Adrenal gland (tissue), 9 donors: ENCODE measurements at regions not wholly inside any gene's neighbourhood (a gene's known extent, or its start where the extent isn't known, plus 50 kb on each side); places are given as distances from the start of the nearest gene placed in this dataset.

Experiments
- DNase-seq, 7 donors: peaks; one replicate each; pipeline ENCODE4 v3.0.0-alpha.2; 2019 to 2020
- H3K27ac ChIP-seq, 5 donors: fragments of 200-600 bp; sonication (generic) in 4 of 5; 1 replicate in 3 of 5; 2 replicates in 2 of 5; pipeline versions ENCODE4 v1.5.1 to v1.8.0; 2016 to 2020; ENCODE audit warnings: mild to moderate bottlenecking in 1 of 5
- H3K27me3 ChIP-seq: fragments of 200-600 bp; 2 replicates; pipeline ENCODE4 v1.8.0; 2021
- H3K36me3 ChIP-seq, 2 donors: fragments of 200-600 bp; replicated peaks in 1 of 2; 1 replicate in 1 of 2; 2 replicates in 1 of 2; pipeline versions ENCODE4 v1.5.1 to v1.8.0; 2018 to 2022
- H3K4me1 ChIP-seq, 2 donors: fragments of 200-600 bp; replicated peaks in 1 of 2; 1 replicate in 1 of 2; 2 replicates in 1 of 2; pipeline versions ENCODE4 v1.5.1 to v1.8.0; 2018 to 2021
- H3K4me3 ChIP-seq, 4 donors: fragments of 200-600 bp; sonication (generic) in 3 of 4; one replicate each; pipeline ENCODE4 v1.5.1; 2016 to 2018
- H3K9me3 ChIP-seq, 3 donors: fragments of 200-600 bp; sonication (generic) in 1 of 3; replicated peaks in 1 of 3; 1 replicate in 2 of 3; 2 replicates in 1 of 3; pipeline versions ENCODE4 v1.5.1 to v1.8.0; 2016 to 2021
- CTCF ChIP-seq, 6 experiments: fragments of 450-650 bp in 4 of 6; fragments of 200-600 bp in 2 of 6; sonication (generic) in 1 of 6; IDR thresholded peaks; 1 replicate in 5 of 6; 2 replicates in 1 of 6; pipeline versions ENCODE4 v1.5.1 to v1.8.0; 2016 to 2021; ENCODE audit warnings: antibody characterized with exemption in 6 of 6, mild to moderate bottlenecking in 2 of 6, moderate library complexity in 1 of 6
- POLR2A ChIP-seq, 2 donors: fragments of 450-650 bp; IDR thresholded peaks; one replicate each; pipeline ENCODE4 v1.6.1; 2017; ENCODE audit warnings: antibody characterized with exemption in 2 of 2, mild to moderate bottlenecking in 2 of 2, moderate library complexity in 1 of 2
- WGBS, 4 donors: extraction: QIAGEN DNeasy Blood & Tissue Kit in 2 of 4; methylation state at CpG; one replicate each; pipeline versions ENCODE4 v1.1.5 to v1.1.7; 2013 to 2017; 5-methylcytosine and 5-hydroxymethylcytosine counted together
- intact Hi-C, 2 donors: fragments of 100-400 bp; cut with DNase I; formaldehyde crosslinking; loops; one replicate each; pipeline versions ENCODE4 v1.14.1 to v1.15.0; 2022 to 2023
- donor health status: healthy with polysubstance abuse.
- donor health status: Bipolar disorder and iron deficiency.
- donor health status: DM: yes; HTN: yes; CAD: no.
- donor health status: DM: no; HTN: no; CAD: no.
- donor health status: DM: no; HTN: no; CAD: no.

DNA sequence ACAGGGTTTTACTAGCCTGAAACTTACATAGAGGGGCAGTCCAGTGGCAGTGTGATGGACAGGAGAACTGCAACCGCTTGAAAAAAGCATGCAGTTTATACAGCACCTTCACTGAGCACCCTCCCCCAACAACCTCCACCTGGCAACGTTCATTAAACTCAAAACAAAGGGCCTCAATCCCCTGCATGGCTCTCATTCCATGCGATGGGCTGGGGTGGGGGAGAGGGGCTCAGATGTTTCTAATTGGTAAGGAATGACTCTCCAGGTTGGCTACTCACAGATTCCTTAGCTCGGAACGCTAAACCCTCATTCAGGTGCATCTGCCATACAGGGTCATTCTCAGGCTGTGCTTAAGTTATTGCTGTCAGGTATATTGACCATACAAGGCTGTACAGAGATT is 80.9 kb upstream of the ITGA1 start:
- intact Hi-C loops, result no loop called here
- no peak for DNase-seq
- Histone ChIP-seq H3K27me3 (no peaks in the 10 kb centered on the region), H3K27ac (no peak overlapping the region), H3K36me3 (no peaks in the 10 kb centered on the region), H3K4me3 (no peak overlapping the region), H3K4me1 (peaks cover 11 to 31% of the 10 kb centered on the region in 2 donors), H3K9me3 (no peaks in the 10 kb centered on the region)
- WGBS, 4 donors, result 91 to 95% (median 94%) methylated on average over 5 of the region's 5 CpGs
- no peak for TF ChIP-seq CTCF (IDR thresholded peaks at IDR 0.05)
- no peak for TF ChIP-seq POLR2A (IDR thresholded peaks at IDR 0.05)

- DNase-seq, result no peak
- no peaks in the 10 kb centered on the region for H3K36me3 ChIP-seq
- H3K9me3 ChIP-seq, result no peaks in the 10 kb centered on the region
- no peak overlapping the region for H3K27ac ChIP-seq
- TF ChIP-seq CTCF (IDR thresholded peaks at IDR 0.05) (no peak), POLR2A (IDR thresholded peaks at IDR 0.05) (no peak)
- no peak overlapping the region for H3K4me3 ChIP-seq
- no peaks in the 10 kb centered on the region for H3K27me3 ChIP-seq
- intact Hi-C loops, result no loop called here
- 61 to 67% (median 63%) methylated on average over 2 of the region's 2 CpGs for WGBS, 4 donors
- H3K4me1 ChIP-seq, result peaks cover 11 to 31% of the 10 kb centered on the region in 2 donors
These were observed 80.1 kb upstream of the ITGA1 start for GRCh38 chr5:52707616-52708015.

GRCh38 chr5:52708463-52708862 is 79.3 kb upstream of the ITGA1 start:
- intact Hi-C loops, result no loop called here
- H3K36me3 ChIP-seq, result no peaks in the 10 kb centered on the region
- no peak for DNase-seq
- no peaks in the 10 kb centered on the region for H3K27me3 ChIP-seq
- WGBS, 4 donors, result 18 to 29% (median 24%) methylated on average over 1 of the region's 1 CpG
- no peak overlapping the region for H3K27ac ChIP-seq
- peaks cover 11 to 31% of the 10 kb centered on the region in 2 donors for H3K4me1 ChIP-seq
- H3K9me3 ChIP-seq, result no peaks in the 10 kb centered on the region
- TF ChIP-seq CTCF (IDR thresholded peaks at IDR 0.05) (no peak), POLR2A (IDR thresholded peaks at IDR 0.05) (no peak)
- H3K4me3 ChIP-seq, result no peak overlapping the region

- peak overlapping the region in 2 of 5 donors; percentile 7 to 67 for H3K27ac ChIP-seq
- H3K27me3 ChIP-seq, result no peaks in the 10 kb centered on the region
- no peak overlapping the region for H3K4me3 ChIP-seq
- intact Hi-C loops, result no loop called here
- WGBS, 4 donors, result 26 to 54% (median 41%) methylated on average over 6 of the region's 6 CpGs
- peaks cover 11 to 31% of the 10 kb centered on the region in 2 donors for H3K4me1 ChIP-seq
- TF ChIP-seq POLR2A (IDR thresholded peaks at IDR 0.05), result no peak
- TF ChIP-seq CTCF (IDR thresholded peaks at IDR 0.05), result no peak
- H3K9me3 ChIP-seq, result no peaks in the 10 kb centered on the region
- peak in 3 of 7 donors; percentile 19 to 62 (median 19) for DNase-seq
- no peaks in the 10 kb centered on the region for H3K36me3 ChIP-seq
These were observed 78.4 kb upstream of the ITGA1 start for GRCh38 chr5:52709167-52709925.
